GM23338 (cell line): ENCODE measurements at regions not wholly inside any gene's neighbourhood (a gene's known extent, or its start where the extent isn't known, plus 50 kb on each side); places are given as distances from the start of the nearest gene placed in this dataset.

Experiments used
- ATAC-seq: fragments of 200-7000 bp; cut with Tn5 transposase; 3 replicates; pipeline ENCODE4 v1.9.1; 2020
- DNase-seq: peaks from one replicate; pipeline ENCODE4 v3.0.0-alpha.2; 2015; ENCODE audit warnings: low spot score
- H2AFZ ChIP-seq: fragments of 200-600 bp; sonication (generic); 2 replicates; pipeline ENCODE4 v1.8.0; 2016; ENCODE audit warnings: antibody characterized with exemption, mild to moderate bottlenecking, moderate library complexity
- H3F3A ChIP-seq: fragments of 200-600 bp; sonication (generic); replicated peaks from 2 replicates; pipeline ENCODE4 v1.8.0; 2017; ENCODE audit warnings: antibody characterized with exemption, mixed run types, low read depth
- H3K27ac ChIP-seq: fragments of 200-600 bp; sonication (generic); 2 replicates; pipeline ENCODE4 v1.6.1; 2016; ENCODE audit warnings: low read depth
- H3K27me3 ChIP-seq: fragments of 200-600 bp; sonication (generic); 2 replicates; pipeline ENCODE4 v1.8.0; 2016; ENCODE audit warnings: mild to moderate bottlenecking, mixed run types, moderate library complexity; ENCODE audit not compliant: insufficient read depth
- H3K36me3 ChIP-seq: fragments of 200-600 bp; sonication (generic); 2 replicates; pipeline ENCODE4 v1.8.0; 2016; ENCODE audit warnings: mild to moderate bottlenecking; ENCODE audit not compliant: insufficient read depth
- H3K4me1 ChIP-seq: fragments of 200-600 bp; sonication (generic); 2 replicates; pipeline ENCODE4 v1.8.0; 2016; ENCODE audit warnings: mild to moderate bottlenecking, moderate library complexity; ENCODE audit not compliant: insufficient read depth
- H3K4me2 ChIP-seq: fragments of 200-600 bp; sonication (generic); 2 replicates; pipeline ENCODE4 v1.7.1; 2017; ENCODE audit warnings: mixed run types
- H3K4me3 ChIP-seq: fragments of 200-600 bp; sonication (generic); 2 replicates; pipeline ENCODE4 v1.6.1; 2016; ENCODE audit warnings: mixed run types
- H3K79me2 ChIP-seq: fragments of 200-600 bp; sonication (generic); replicated peaks from 2 replicates; pipeline ENCODE4 v1.8.0; 2017; ENCODE audit warnings: mild to moderate bottlenecking; ENCODE audit not compliant: insufficient read depth
- H3K9me2 ChIP-seq: fragments of 200-600 bp; sonication (generic); 2 replicates; pipeline ENCODE4 v1.8.0; 2017; ENCODE audit not compliant: insufficient read depth
- H4K20me1 ChIP-seq: fragments of 200-600 bp; sonication (generic); replicated peaks from 2 replicates; pipeline ENCODE4 v1.8.0; 2017; ENCODE audit warnings: mild to moderate bottlenecking; ENCODE audit not compliant: insufficient read depth
- H3K27ac Mint-ChIP-seq: 2 replicates; pipeline ENCODE4 v1.8.0; 2020; ENCODE audit warnings: inconsistent platforms, mild to moderate bottlenecking, moderate library complexity, mixed read lengths
- H3K27me3 Mint-ChIP-seq: 3 replicates; pipeline ENCODE4 v1.8.0; 2022; ENCODE audit warnings: low read depth, mild to moderate bottlenecking, moderate library complexity, mixed read lengths, inconsistent platforms; ENCODE audit not compliant: insufficient read depth, poor library complexity
- H3K36me3 Mint-ChIP-seq: 3 replicates; pipeline ENCODE4 v1.8.0; 2021; ENCODE audit warnings: low read depth, mild to moderate bottlenecking, inconsistent platforms, moderate library complexity, mixed read lengths
- H3K4me1 Mint-ChIP-seq: 3 replicates; pipeline ENCODE4 v1.8.0; 2020; ENCODE audit warnings: mild to moderate bottlenecking, inconsistent platforms, mixed read lengths
- H3K4me3 Mint-ChIP-seq: 3 replicates; pipeline ENCODE4 v1.8.0; 2021; ENCODE audit warnings: moderate library complexity, mild to moderate bottlenecking, inconsistent platforms, mixed read lengths
- H3K9me3 Mint-ChIP-seq: 3 replicates; pipeline ENCODE4 v1.8.0; 2020; ENCODE audit warnings: moderate library complexity, mild to moderate bottlenecking, inconsistent platforms, mixed read lengths
- CREB1 ChIP-seq: fragments of 250-450 bp; sonication (Bioruptor Pico); IDR thresholded peaks from 2 replicates; pipeline ENCODE4 v1.5.0; 2020; ENCODE audit warnings: low read depth, mild to moderate bottlenecking, moderate library complexity
- CTCF ChIP-seq, 2 experiments: fragments of 200-600 bp in 1 of 2; sonication (generic) in 1 of 2; conservative IDR thresholded peaks; 2 replicates each; pipeline versions ENCODE4 v1.5.1 to v1.6.1; 2016 to 2017; ENCODE audit warnings: antibody characterized with exemption in 2 of 2, low read depth in 2 of 2, mild to moderate bottlenecking in 2 of 2, moderate library complexity in 1 of 2
- ETS1 ChIP-seq: IDR thresholded peaks from 2 replicates; pipeline ENCODE4 v1.6.1; 2016; ENCODE audit warnings: antibody characterized with exemption
- EZH2 ChIP-seq: fragments of 200-600 bp; sonication (generic); IDR thresholded peaks from one replicate; pipeline ENCODE4 v1.8.0; 2017; ENCODE audit warnings: antibody characterized with exemption, mild to moderate bottlenecking, low read depth; ENCODE audit not compliant: unreplicated experiment
- EZH2phosphoT487 ChIP-seq: fragments of 200-600 bp; sonication (generic); IDR thresholded peaks from one replicate; pipeline ENCODE4 v1.8.1; 2018; ENCODE audit warnings: antibody characterized with exemption; ENCODE audit not compliant: unreplicated experiment
- JUNB ChIP-seq: IDR thresholded peaks from one replicate; pipeline ENCODE4 v1.6.1; 2016; ENCODE audit warnings: antibody characterized with exemption; ENCODE audit not compliant: unreplicated experiment
- NANOG ChIP-seq: IDR thresholded peaks from 2 replicates; pipeline ENCODE4 v1.6.1; 2016; ENCODE audit warnings: antibody characterized with exemption, borderline replicate concordance
- POLR2AphosphoS5 ChIP-seq: IDR thresholded peaks from 2 replicates; pipeline ENCODE4 v1.6.1; 2016; ENCODE audit warnings: antibody characterized with exemption, low read depth
- REST ChIP-seq: IDR thresholded peaks from one replicate; pipeline ENCODE4 v1.6.1; 2018; ENCODE audit warnings: antibody characterized with exemption; ENCODE audit not compliant: unreplicated experiment
- STAT1 ChIP-seq: IDR thresholded peaks from one replicate; pipeline ENCODE4 v1.6.1; 2016; ENCODE audit warnings: antibody characterized with exemption; ENCODE audit not compliant: unreplicated experiment
- ZNF331 ChIP-seq: fragments of 250-450 bp; sonication (Bioruptor Pico); IDR thresholded peaks from 2 replicates; pipeline ENCODE4 v1.5.0; 2020; ENCODE audit warnings: low read depth, mild to moderate bottlenecking, moderate library complexity
- ZNF462 ChIP-seq: fragments of 250-450 bp; sonication (Bioruptor Pico); IDR thresholded peaks from 2 replicates; pipeline ENCODE4 v1.5.0; 2020; ENCODE audit warnings: mild to moderate bottlenecking, moderate library complexity

- TF ChIP-seq ZNF462 (CRISPR knock-in tag) (no peak), POLR2AphosphoS5 (no peak), NANOG (no peak)
These were observed 541.5 kb downstream of the AMY1C start (continued) for GRCh38 chr1:104291156-104291555.

- H3F3A ChIP-seq = no peaks in the 10 kb centered on the region
- H2AFZ ChIP-seq = no peak overlapping the region
- H3K27me3 Mint-ChIP-seq = no peaks in the 10 kb centered on the region
- H3K4me3 Mint-ChIP-seq = no peak overlapping the region
- H3K27ac ChIP-seq = no peak overlapping the region
- H3K36me3 ChIP-seq = no peaks in the 10 kb centered on the region
- H3K4me1 Mint-ChIP-seq = peaks cover 9% of the 10 kb centered on the region
- H4K20me1 ChIP-seq = no peaks in the 10 kb centered on the region
- no peaks in the 10 kb centered on the region for H3K79me2 ChIP-seq
- no peak overlapping the region for H3K4me2 ChIP-seq
- H3K4me1 ChIP-seq = peaks cover 8% of the 10 kb centered on the region; the same call in 1 of the 2 replicates
- no peaks in the 10 kb centered on the region for H3K36me3 Mint-ChIP-seq
- no peaks in the 10 kb centered on the region for H3K27me3 ChIP-seq
- H3K9me3 Mint-ChIP-seq = no peaks in the 10 kb centered on the region
- ATAC-seq (no peak), DNase-seq (no peak)
- no peak overlapping the region for H3K4me3 ChIP-seq
- no peak overlapping the region for H3K27ac Mint-ChIP-seq
- no peaks in the 10 kb centered on the region for H3K9me2 ChIP-seq
- TF ChIP-seq STAT1 (no peak), POLR2AphosphoS5 (no peak), NANOG (no peak), CREB1 (no peak), EZH2 (no peak), JUNB (no peak), ZNF331 (CRISPR knock-in tag) (no peak), CTCF (conservative IDR thresholded peaks at IDR 0.05; ENCODE audit: low read depth in 2 of 2) (no peak), EZH2phosphoT487 (no peak), ETS1 (no peak), REST (no peak)
These were observed 544.6 kb downstream of the AMY1C start for GRCh38 chr1:104294259-104294658.
